ENCODE measurements at regions not wholly inside any gene's neighbourhood (a gene's known extent, or its start where the extent isn't known, plus 50 kb on each side); places are given as distances from the start of the nearest gene placed in this dataset.
A peak's percentile ranks its signal among the peaks of the same experiment; 100 is the strongest.
"Not testable (repeated sequence)": the region's sequence is repeated elsewhere in the genome, so short reads cannot be mapped to it uniquely, and the experiment has no call there.

DNA sequence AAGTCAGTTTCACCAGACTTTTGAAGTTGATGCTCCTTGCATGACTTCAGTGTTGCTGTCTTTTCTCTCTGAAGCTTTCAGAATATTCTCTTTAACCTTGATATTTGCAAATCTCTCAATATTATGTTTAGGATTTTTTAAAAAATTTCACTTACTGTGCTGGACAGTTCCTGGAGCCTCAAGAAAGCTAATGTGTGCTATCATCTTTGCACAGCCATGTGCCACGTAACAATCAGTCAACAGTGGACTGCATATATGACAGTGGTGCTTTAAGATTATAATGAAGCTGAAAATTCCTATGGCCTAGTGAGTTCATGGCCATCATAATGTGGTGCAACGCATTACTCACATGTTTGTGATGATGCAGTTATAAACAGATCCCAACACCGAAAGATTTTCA is 59.1 kb upstream of the OGFRL1 start:
- H3K4me3 ChIP-seq (ENCODE audit: low read length): no peak overlapping the region
- H3K36me3 ChIP-seq (ENCODE audit: control insufficient read depth, insufficient read depth, low read length, severe bottlenecking): no peaks in the 10 kb centered on the region
- H3K9ac ChIP-seq (ENCODE audit: low read length): no peak overlapping the region
- H3K27me3 ChIP-seq (replicated peaks; ENCODE audit: control insufficient read depth, insufficient read depth, low read length): no peaks in the 10 kb centered on the region
- no peaks in the 10 kb centered on the region for H3K9me3 ChIP-seq (ENCODE audit: control insufficient read depth, low read length)
- H3K4me1 ChIP-seq (ENCODE audit: control insufficient read depth, insufficient read depth, low read length): no peaks in the 10 kb centered on the region
- no peak for DNase-seq (ENCODE audit: low read depth)

DNA sequence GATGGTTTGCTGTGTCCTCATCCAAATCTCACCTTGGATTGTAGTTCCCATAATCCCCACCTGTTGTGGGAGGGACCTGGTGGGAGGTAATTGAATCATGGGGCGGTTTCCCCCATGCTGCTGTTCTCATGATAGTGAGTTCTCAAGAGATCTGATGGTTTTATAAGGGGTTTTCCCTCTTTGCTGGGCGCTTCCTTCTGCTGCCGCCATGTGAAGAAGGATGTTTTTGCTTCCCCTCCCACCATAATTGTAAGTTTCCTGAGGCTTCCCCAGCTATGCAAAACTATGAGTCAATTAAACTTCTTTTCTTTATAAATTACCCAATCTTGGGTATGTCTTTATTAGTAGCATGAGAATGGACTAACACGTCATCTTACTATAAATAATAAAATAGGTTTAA is 55.7 kb upstream of the OGFRL1 start:
- not testable (repeated sequence) for H3K36me3 ChIP-seq (ENCODE audit: control insufficient read depth, insufficient read depth, low read length, severe bottlenecking); H3K9me3 ChIP-seq (ENCODE audit: control insufficient read depth, low read length); H3K4me3 ChIP-seq (ENCODE audit: low read length); H3K4me1 ChIP-seq (ENCODE audit: control insufficient read depth, insufficient read depth, low read length); H3K9ac ChIP-seq (ENCODE audit: low read length); H3K27me3 ChIP-seq (replicated peaks; ENCODE audit: control insufficient read depth, insufficient read depth, low read length); DNase-seq (ENCODE audit: low read depth)

DNA sequence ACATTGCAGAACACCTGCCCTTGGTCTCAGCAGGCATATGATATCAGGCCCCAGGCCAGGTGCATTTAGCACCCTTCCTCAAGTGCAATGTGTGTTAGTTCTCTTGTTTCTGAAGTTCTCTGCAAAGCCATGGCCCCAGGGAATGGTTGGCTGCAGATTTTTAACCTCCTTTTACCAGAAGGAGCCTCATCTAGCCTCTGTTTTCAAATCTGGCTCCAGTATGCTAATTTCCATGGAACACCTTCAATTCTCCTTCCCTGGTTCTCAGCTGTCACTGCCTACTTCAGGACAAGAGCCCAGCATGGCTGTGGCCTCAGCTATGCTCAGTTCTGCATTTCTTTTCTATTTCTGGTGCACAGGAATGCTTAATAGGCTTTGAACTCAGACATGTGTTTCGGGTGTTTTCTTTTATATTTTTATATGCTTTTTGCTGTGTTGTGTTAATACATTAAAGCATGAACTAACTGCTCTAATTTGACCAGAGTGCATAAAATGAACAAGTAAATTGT is 51.6 kb upstream of the OGFRL1 start:
- H3K4me1 ChIP-seq (ENCODE audit: control insufficient read depth, insufficient read depth, low read length): peaks cover 17% of the 10 kb centered on the region
- no peaks in the 10 kb centered on the region for H3K36me3 ChIP-seq (ENCODE audit: control insufficient read depth, insufficient read depth, low read length, severe bottlenecking)
- H3K9ac ChIP-seq (ENCODE audit: low read length): no peak overlapping the region
- H3K27me3 ChIP-seq (replicated peaks; ENCODE audit: control insufficient read depth, insufficient read depth, low read length): no peaks in the 10 kb centered on the region
- no peak for DNase-seq (ENCODE audit: low read depth)
- H3K4me3 ChIP-seq (ENCODE audit: low read length): no peak overlapping the region
- H3K9me3 ChIP-seq (ENCODE audit: control insufficient read depth, low read length): no peaks in the 10 kb centered on the region

- Histone ChIP-seq H3K9me3 (ENCODE audit: control insufficient read depth, low read length) (peaks cover 6% of the 10 kb centered on the region), H3K4me3 (ENCODE audit: low read length) (no peak overlapping the region), H3K4me1 (ENCODE audit: control insufficient read depth, insufficient read depth, low read length) (peaks cover 17% of the 10 kb centered on the region), H3K9ac (ENCODE audit: low read length) (no peak overlapping the region), H3K27me3 (replicated peaks; ENCODE audit: control insufficient read depth, insufficient read depth, low read length) (no peaks in the 10 kb centered on the region), H3K36me3 (ENCODE audit: control insufficient read depth, insufficient read depth, low read length, severe bottlenecking) (no peaks in the 10 kb centered on the region)
- DNase-seq (ENCODE audit: low read depth): peak; percentile 28
Measured at GRCh38 chr6:71238351-71238750, 50.3 kb upstream of the OGFRL1 start.
